GM23338 (cell line): ENCODE measurements at regions not wholly inside any gene's neighbourhood (a gene's known extent, or its start where the extent isn't known, plus 50 kb on each side); places are given as distances from the start of the nearest gene placed in this dataset.

Source experiments
- ATAC-seq: fragments of 200-7000 bp; cut with Tn5 transposase; 3 replicates; pipeline ENCODE4 v1.9.1; 2020
- DNase-seq: peaks from one replicate; pipeline ENCODE4 v3.0.0-alpha.2; 2015; ENCODE audit warnings: low spot score
- H2AFZ ChIP-seq: fragments of 200-600 bp; sonication (generic); 2 replicates; pipeline ENCODE4 v1.8.0; 2016; ENCODE audit warnings: antibody characterized with exemption, mild to moderate bottlenecking, moderate library complexity
- H3F3A ChIP-seq: fragments of 200-600 bp; sonication (generic); replicated peaks from 2 replicates; pipeline ENCODE4 v1.8.0; 2017; ENCODE audit warnings: antibody characterized with exemption, mixed run types, low read depth
- H3K27ac ChIP-seq: fragments of 200-600 bp; sonication (generic); 2 replicates; pipeline ENCODE4 v1.6.1; 2016; ENCODE audit warnings: low read depth
- H3K27me3 ChIP-seq: fragments of 200-600 bp; sonication (generic); 2 replicates; pipeline ENCODE4 v1.8.0; 2016; ENCODE audit warnings: mild to moderate bottlenecking, mixed run types, moderate library complexity; ENCODE audit not compliant: insufficient read depth
- H3K36me3 ChIP-seq: fragments of 200-600 bp; sonication (generic); 2 replicates; pipeline ENCODE4 v1.8.0; 2016; ENCODE audit warnings: mild to moderate bottlenecking; ENCODE audit not compliant: insufficient read depth
- H3K4me1 ChIP-seq: fragments of 200-600 bp; sonication (generic); 2 replicates; pipeline ENCODE4 v1.8.0; 2016; ENCODE audit warnings: mild to moderate bottlenecking, moderate library complexity; ENCODE audit not compliant: insufficient read depth
- H3K4me2 ChIP-seq: fragments of 200-600 bp; sonication (generic); 2 replicates; pipeline ENCODE4 v1.7.1; 2017; ENCODE audit warnings: mixed run types
- H3K4me3 ChIP-seq: fragments of 200-600 bp; sonication (generic); 2 replicates; pipeline ENCODE4 v1.6.1; 2016; ENCODE audit warnings: mixed run types
- H3K79me2 ChIP-seq: fragments of 200-600 bp; sonication (generic); replicated peaks from 2 replicates; pipeline ENCODE4 v1.8.0; 2017; ENCODE audit warnings: mild to moderate bottlenecking; ENCODE audit not compliant: insufficient read depth
- H3K9me2 ChIP-seq: fragments of 200-600 bp; sonication (generic); 2 replicates; pipeline ENCODE4 v1.8.0; 2017; ENCODE audit not compliant: insufficient read depth
- H4K20me1 ChIP-seq: fragments of 200-600 bp; sonication (generic); replicated peaks from 2 replicates; pipeline ENCODE4 v1.8.0; 2017; ENCODE audit warnings: mild to moderate bottlenecking; ENCODE audit not compliant: insufficient read depth
- H3K27ac Mint-ChIP-seq: 2 replicates; pipeline ENCODE4 v1.8.0; 2020; ENCODE audit warnings: inconsistent platforms, mild to moderate bottlenecking, moderate library complexity, mixed read lengths
- H3K27me3 Mint-ChIP-seq: 3 replicates; pipeline ENCODE4 v1.8.0; 2022; ENCODE audit warnings: low read depth, mild to moderate bottlenecking, moderate library complexity, mixed read lengths, inconsistent platforms; ENCODE audit not compliant: insufficient read depth, poor library complexity
- H3K36me3 Mint-ChIP-seq: 3 replicates; pipeline ENCODE4 v1.8.0; 2021; ENCODE audit warnings: low read depth, mild to moderate bottlenecking, inconsistent platforms, moderate library complexity, mixed read lengths
- H3K4me1 Mint-ChIP-seq: 3 replicates; pipeline ENCODE4 v1.8.0; 2020; ENCODE audit warnings: mild to moderate bottlenecking, inconsistent platforms, mixed read lengths
- H3K4me3 Mint-ChIP-seq: 3 replicates; pipeline ENCODE4 v1.8.0; 2021; ENCODE audit warnings: moderate library complexity, mild to moderate bottlenecking, inconsistent platforms, mixed read lengths
- H3K9me3 Mint-ChIP-seq: 3 replicates; pipeline ENCODE4 v1.8.0; 2020; ENCODE audit warnings: moderate library complexity, mild to moderate bottlenecking, inconsistent platforms, mixed read lengths
- CREB1 ChIP-seq: fragments of 250-450 bp; sonication (Bioruptor Pico); IDR thresholded peaks from 2 replicates; pipeline ENCODE4 v1.5.0; 2020; ENCODE audit warnings: low read depth, mild to moderate bottlenecking, moderate library complexity
- EZH2 ChIP-seq: fragments of 200-600 bp; sonication (generic); IDR thresholded peaks from one replicate; pipeline ENCODE4 v1.8.0; 2017; ENCODE audit warnings: antibody characterized with exemption, mild to moderate bottlenecking, low read depth; ENCODE audit not compliant: unreplicated experiment
- EZH2phosphoT487 ChIP-seq: fragments of 200-600 bp; sonication (generic); IDR thresholded peaks from one replicate; pipeline ENCODE4 v1.8.1; 2018; ENCODE audit warnings: antibody characterized with exemption; ENCODE audit not compliant: unreplicated experiment
- JUNB ChIP-seq: IDR thresholded peaks from one replicate; pipeline ENCODE4 v1.6.1; 2016; ENCODE audit warnings: antibody characterized with exemption; ENCODE audit not compliant: unreplicated experiment
- NANOG ChIP-seq: IDR thresholded peaks from 2 replicates; pipeline ENCODE4 v1.6.1; 2016; ENCODE audit warnings: antibody characterized with exemption, borderline replicate concordance
- STAT1 ChIP-seq: IDR thresholded peaks from one replicate; pipeline ENCODE4 v1.6.1; 2016; ENCODE audit warnings: antibody characterized with exemption; ENCODE audit not compliant: unreplicated experiment
- ZNF114 ChIP-seq: fragments of 250-450 bp; sonication (Bioruptor Pico); IDR thresholded peaks from 2 replicates; pipeline ENCODE4 v1.5.0; 2020; ENCODE audit warnings: mild to moderate bottlenecking, moderate library complexity
- TF ChIP-seq, protein P1 (sequence below): fragments of 250-450 bp; sonication (Bioruptor Pico); IDR thresholded peaks from 2 replicates; pipeline ENCODE4 v1.5.0; 2020; ENCODE audit warnings: mild to moderate bottlenecking, moderate library complexity
- TF ChIP-seq, protein P2 (sequence below), 2 experiments: fragments of 200-600 bp in 1 of 2; sonication (generic) in 1 of 2; conservative IDR thresholded peaks; 2 replicates each; pipeline versions ENCODE4 v1.5.1 to v1.6.1; 2016 to 2017; ENCODE audit warnings: antibody characterized with exemption in 2 of 2, low read depth in 2 of 2, mild to moderate bottlenecking in 2 of 2, moderate library complexity in 1 of 2

- Mint-ChIP-seq H3K36me3 (no peaks in the 10 kb centered on the region), H3K9me3 (no peaks in the 10 kb centered on the region; the same call in 2 of the 3 replicates), H3K4me1 (peaks cover 15% of the 10 kb centered on the region), H3K27ac (no peak overlapping the region), H3K27me3 (peaks cover 6% of the 10 kb centered on the region), H3K4me3 (no peak overlapping the region)
- no peak overlapping the region for H3K4me2 ChIP-seq
- DNase-seq, result peak; percentile 22
- no peaks in the 10 kb centered on the region for H3K27me3 ChIP-seq
- H3K79me2 ChIP-seq, result no peaks in the 10 kb centered on the region
- ATAC-seq, result peak; percentile 50; the same call in 2 of the 3 replicates
- no peaks in the 10 kb centered on the region for H3F3A ChIP-seq
- H3K27ac ChIP-seq, result no peak overlapping the region
- no peaks in the 10 kb centered on the region for H4K20me1 ChIP-seq
- H3K4me3 ChIP-seq, result no peak overlapping the region
- TF ChIP-seq STAT1 (no peak), EZH2 (no peak), ZNF114 (CRISPR knock-in tag) (no peak), EZH2phosphoT487 (no peak), NANOG (no peak), CREB1 (CRISPR knock-in tag) (no peak)
- TF ChIP-seq, protein P1, sequence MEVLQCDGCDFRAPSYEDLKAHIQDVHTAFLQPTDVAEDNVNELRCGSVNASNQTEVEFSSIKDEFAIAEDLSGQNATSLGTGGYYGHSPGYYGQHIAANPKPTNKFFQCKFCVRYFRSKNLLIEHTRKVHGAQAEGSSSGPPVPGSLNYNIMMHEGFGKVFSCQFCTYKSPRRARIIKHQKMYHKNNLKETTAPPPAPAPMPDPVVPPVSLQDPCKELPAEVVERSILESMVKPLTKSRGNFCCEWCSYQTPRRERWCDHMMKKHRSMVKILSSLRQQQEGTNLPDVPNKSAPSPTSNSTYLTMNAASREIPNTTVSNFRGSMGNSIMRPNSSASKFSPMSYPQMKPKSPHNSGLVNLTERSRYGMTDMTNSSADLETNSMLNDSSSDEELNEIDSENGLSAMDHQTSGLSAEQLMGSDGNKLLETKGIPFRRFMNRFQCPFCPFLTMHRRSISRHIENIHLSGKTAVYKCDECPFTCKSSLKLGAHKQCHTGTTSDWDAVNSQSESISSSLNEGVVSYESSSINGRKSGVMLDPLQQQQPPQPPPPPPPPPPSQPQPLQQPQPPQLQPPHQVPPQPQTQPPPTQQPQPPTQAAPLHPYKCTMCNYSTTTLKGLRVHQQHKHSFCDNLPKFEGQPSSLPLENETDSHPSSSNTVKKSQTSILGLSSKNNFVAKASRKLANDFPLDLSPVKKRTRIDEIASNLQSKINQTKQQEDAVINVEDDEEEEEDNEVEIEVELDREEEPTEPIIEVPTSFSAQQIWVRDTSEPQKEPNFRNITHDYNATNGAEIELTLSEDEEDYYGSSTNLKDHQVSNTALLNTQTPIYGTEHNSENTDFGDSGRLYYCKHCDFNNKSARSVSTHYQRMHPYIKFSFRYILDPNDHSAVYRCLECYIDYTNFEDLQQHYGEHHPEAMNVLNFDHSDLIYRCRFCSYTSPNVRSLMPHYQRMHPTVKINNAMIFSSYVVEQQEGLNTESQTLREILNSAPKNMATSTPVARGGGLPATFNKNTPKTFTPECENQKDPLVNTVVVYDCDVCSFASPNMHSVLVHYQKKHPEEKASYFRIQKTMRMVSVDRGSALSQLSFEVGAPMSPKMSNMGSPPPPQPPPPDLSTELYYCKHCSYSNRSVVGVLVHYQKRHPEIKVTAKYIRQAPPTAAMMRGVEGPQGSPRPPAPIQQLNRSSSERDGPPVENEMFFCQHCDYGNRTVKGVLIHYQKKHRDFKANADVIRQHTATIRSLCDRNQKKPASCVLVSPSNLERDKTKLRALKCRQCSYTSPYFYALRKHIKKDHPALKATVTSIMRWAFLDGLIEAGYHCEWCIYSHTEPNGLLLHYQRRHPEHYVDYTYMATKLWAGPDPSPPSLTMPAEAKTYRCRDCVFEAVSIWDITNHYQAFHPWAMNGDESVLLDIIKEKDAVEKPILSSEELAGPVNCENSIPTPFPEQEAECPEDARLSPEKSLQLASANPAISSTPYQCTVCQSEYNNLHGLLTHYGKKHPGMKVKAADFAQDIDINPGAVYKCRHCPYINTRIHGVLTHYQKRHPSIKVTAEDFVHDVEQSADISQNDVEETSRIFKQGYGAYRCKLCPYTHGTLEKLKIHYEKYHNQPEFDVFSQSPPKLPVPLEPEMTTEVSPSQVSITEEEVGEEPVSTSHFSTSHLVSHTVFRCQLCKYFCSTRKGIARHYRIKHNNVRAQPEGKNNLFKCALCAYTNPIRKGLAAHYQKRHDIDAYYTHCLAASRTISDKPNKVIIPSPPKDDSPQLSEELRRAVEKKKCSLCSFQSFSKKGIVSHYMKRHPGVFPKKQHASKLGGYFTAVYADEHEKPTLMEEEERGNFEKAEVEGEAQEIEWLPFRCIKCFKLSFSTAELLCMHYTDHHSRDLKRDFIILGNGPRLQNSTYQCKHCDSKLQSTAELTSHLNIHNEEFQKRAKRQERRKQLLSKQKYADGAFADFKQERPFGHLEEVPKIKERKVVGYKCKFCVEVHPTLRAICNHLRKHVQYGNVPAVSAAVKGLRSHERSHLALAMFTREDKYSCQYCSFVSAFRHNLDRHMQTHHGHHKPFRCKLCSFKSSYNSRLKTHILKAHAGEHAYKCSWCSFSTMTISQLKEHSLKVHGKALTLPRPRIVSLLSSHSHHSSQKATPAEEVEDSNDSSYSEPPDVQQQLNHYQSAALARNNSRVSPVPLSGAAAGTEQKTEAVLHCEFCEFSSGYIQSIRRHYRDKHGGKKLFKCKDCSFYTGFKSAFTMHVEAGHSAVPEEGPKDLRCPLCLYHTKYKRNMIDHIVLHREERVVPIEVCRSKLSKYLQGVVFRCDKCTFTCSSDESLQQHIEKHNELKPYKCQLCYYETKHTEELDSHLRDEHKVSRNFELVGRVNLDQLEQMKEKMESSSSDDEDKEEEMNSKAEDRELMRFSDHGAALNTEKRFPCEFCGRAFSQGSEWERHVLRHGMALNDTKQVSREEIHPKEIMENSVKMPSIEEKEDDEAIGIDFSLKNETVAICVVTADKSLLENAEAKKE (CRISPR knock-in tag), result no peak
- H3K4me1 ChIP-seq, result no peaks in the 10 kb centered on the region; the same call in 1 of the 2 replicates
- no peak overlapping the region for H2AFZ ChIP-seq
- H3K36me3 ChIP-seq, result no peaks in the 10 kb centered on the region
- no peaks in the 10 kb centered on the region for H3K9me2 ChIP-seq
These were observed 74.2 kb upstream of the CCL1 start for GRCh38 chr17:34437188-34437587.

DNA sequence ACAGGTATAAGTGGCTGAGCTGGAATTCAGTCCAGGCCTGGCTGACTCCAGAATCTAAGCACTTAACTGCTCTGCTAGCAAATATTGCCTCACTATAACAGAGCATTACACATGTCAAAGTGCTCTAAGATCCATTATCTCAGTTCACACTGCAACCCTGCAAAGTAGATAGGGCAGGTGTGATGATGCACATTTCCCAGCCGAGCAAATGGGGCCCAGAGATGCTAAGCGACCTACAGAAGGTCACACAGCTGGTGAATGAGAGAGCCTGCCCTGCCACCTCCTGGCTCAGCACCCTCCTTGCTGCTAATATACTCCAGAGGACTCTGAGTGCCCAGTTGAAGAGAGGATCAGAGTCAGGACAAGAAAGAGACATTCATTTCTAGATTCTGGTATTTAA is 73.6 kb upstream of the CCL1 start:
- Mint-ChIP-seq H3K27me3 (peaks cover 6% of the 10 kb centered on the region), H3K4me1 (peaks cover 15% of the 10 kb centered on the region), H3K4me3 (no peak overlapping the region), H3K9me3 (no peaks in the 10 kb centered on the region; the same call in 2 of the 3 replicates), H3K36me3 (no peaks in the 10 kb centered on the region), H3K27ac (no peak overlapping the region)
- Histone ChIP-seq H3K4me1 (no peaks in the 10 kb centered on the region; the same call in 1 of the 2 replicates), H3K79me2 (no peaks in the 10 kb centered on the region), H3K4me2 (no peak overlapping the region), H3K27me3 (no peaks in the 10 kb centered on the region), H3K9me2 (no peaks in the 10 kb centered on the region), H3K4me3 (no peak overlapping the region), H3F3A (no peaks in the 10 kb centered on the region), H3K27ac (no peak overlapping the region), H3K36me3 (no peaks in the 10 kb centered on the region), H2AFZ (no peak overlapping the region), H4K20me1 (no peaks in the 10 kb centered on the region)
- DNase-seq, result peak; percentile 17
- peak; percentile 62 for ATAC-seq
- TF ChIP-seq JUNB, result no peak
- TF ChIP-seq, protein P2, sequence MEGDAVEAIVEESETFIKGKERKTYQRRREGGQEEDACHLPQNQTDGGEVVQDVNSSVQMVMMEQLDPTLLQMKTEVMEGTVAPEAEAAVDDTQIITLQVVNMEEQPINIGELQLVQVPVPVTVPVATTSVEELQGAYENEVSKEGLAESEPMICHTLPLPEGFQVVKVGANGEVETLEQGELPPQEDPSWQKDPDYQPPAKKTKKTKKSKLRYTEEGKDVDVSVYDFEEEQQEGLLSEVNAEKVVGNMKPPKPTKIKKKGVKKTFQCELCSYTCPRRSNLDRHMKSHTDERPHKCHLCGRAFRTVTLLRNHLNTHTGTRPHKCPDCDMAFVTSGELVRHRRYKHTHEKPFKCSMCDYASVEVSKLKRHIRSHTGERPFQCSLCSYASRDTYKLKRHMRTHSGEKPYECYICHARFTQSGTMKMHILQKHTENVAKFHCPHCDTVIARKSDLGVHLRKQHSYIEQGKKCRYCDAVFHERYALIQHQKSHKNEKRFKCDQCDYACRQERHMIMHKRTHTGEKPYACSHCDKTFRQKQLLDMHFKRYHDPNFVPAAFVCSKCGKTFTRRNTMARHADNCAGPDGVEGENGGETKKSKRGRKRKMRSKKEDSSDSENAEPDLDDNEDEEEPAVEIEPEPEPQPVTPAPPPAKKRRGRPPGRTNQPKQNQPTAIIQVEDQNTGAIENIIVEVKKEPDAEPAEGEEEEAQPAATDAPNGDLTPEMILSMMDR (conservative IDR thresholded peaks at IDR 0.05; ENCODE audit: low read depth in 2 of 2), result peak; percentile 32 to 55
